Stimulated activated naive CD8-positive, alpha-beta T cell treated with anti-CD3 and anti-CD28 coated beads, Interleukin-15, Interleukin-2, amounts not matched to agents 100 ng/mL and 50 ng/mL, for 24 hours (primary cell): ENCODE measurements at regions not wholly inside any gene's neighbourhood (a gene's known extent, or its start where the extent isn't known, plus 50 kb on each side); places are given as distances from the start of the nearest gene placed in this dataset.

ENCODE experiments used
- H3K27ac Mint-ChIP-seq: one replicate; pipeline ENCODE4 v1.8.0; 2021; ENCODE audit warnings: mild to moderate bottlenecking, mixed read lengths
- H3K27me3 Mint-ChIP-seq: one replicate; pipeline ENCODE4 v1.8.0; 2021; ENCODE audit warnings: mixed read lengths
- H3K36me3 Mint-ChIP-seq: one replicate; pipeline ENCODE4 v1.8.0; 2021; ENCODE audit warnings: low read depth, mixed read lengths
- H3K4me1 Mint-ChIP-seq: one replicate; pipeline ENCODE4 v1.8.0; 2021; ENCODE audit warnings: low read depth, mixed read lengths
- H3K4me3 Mint-ChIP-seq: one replicate; pipeline ENCODE4 v1.8.0; 2021; ENCODE audit warnings: mild to moderate bottlenecking, mixed read lengths
- H3K9me3 Mint-ChIP-seq: one replicate; pipeline ENCODE4 v1.8.0; 2021; ENCODE audit warnings: mixed read lengths

- no peak overlapping the region for H3K4me3 Mint-ChIP-seq
- no peaks in the 10 kb centered on the region for H3K27me3 Mint-ChIP-seq
- H3K9me3 Mint-ChIP-seq, result peaks cover 6% of the 10 kb centered on the region
- H3K36me3 Mint-ChIP-seq, result peaks cover 67% of the 10 kb centered on the region
- peaks cover 13% of the 10 kb centered on the region for H3K4me1 Mint-ChIP-seq
- no peak overlapping the region for H3K27ac Mint-ChIP-seq
Observed at GRCh38 chr1:239708622-239709021, 322.3 kb downstream of the CHRM3 start.

- no peak overlapping the region for H3K27ac Mint-ChIP-seq
- H3K9me3 Mint-ChIP-seq, result no peaks in the 10 kb centered on the region
- H3K36me3 Mint-ChIP-seq, result peaks cover 42% of the 10 kb centered on the region
- peaks cover 13% of the 10 kb centered on the region for H3K4me1 Mint-ChIP-seq
- H3K27me3 Mint-ChIP-seq, result no peaks in the 10 kb centered on the region
- H3K4me3 Mint-ChIP-seq, result no peak overlapping the region
Observed at GRCh38 chr1:239711768-239712167, 325.4 kb downstream of the CHRM3 start.

GRCh38 chr1:239717097-239717917 is 330.9 kb downstream of the CHRM3 start:
- Mint-ChIP-seq H3K27ac (peak overlapping the region; percentile 97), H3K27me3 (no peaks in the 10 kb centered on the region), H3K4me1 (peaks cover 29% of the 10 kb centered on the region), H3K4me3 (no peak overlapping the region), H3K36me3 (peaks cover 10% of the 10 kb centered on the region), H3K9me3 (no peaks in the 10 kb centered on the region)

- Mint-ChIP-seq H3K4me3 (no peak overlapping the region), H3K4me1 (peaks cover 35% of the 10 kb centered on the region), H3K9me3 (no peaks in the 10 kb centered on the region), H3K27ac (peak overlapping the region; percentile 97), H3K27me3 (no peaks in the 10 kb centered on the region), H3K36me3 (peaks cover 9% of the 10 kb centered on the region)
Observed at GRCh38 chr1:239717918-239718184, 331.5 kb downstream of the CHRM3 start.

- Mint-ChIP-seq H3K36me3 (peaks cover 1% of the 10 kb centered on the region), H3K27me3 (no peaks in the 10 kb centered on the region), H3K9me3 (no peaks in the 10 kb centered on the region), H3K4me1 (peaks cover 40% of the 10 kb centered on the region), H3K27ac (peak overlapping the region; percentile 97), H3K4me3 (no peak overlapping the region)
Observed at GRCh38 chr1:239718571-239718970, 332.2 kb downstream of the CHRM3 start.

- H3K36me3 Mint-ChIP-seq, result no peaks in the 10 kb centered on the region
- no peak overlapping the region for H3K4me3 Mint-ChIP-seq
- peak overlapping the region; percentile 97 for H3K27ac Mint-ChIP-seq
- H3K27me3 Mint-ChIP-seq, result no peaks in the 10 kb centered on the region
- no peaks in the 10 kb centered on the region for H3K9me3 Mint-ChIP-seq
- H3K4me1 Mint-ChIP-seq, result peaks cover 46% of the 10 kb centered on the region
Observed at GRCh38 chr1:239718997-239719628, 332.7 kb downstream of the CHRM3 start.

- H3K27me3 Mint-ChIP-seq, result no peaks in the 10 kb centered on the region
- no peak overlapping the region for H3K4me3 Mint-ChIP-seq
- no peaks in the 10 kb centered on the region for H3K36me3 Mint-ChIP-seq
- H3K4me1 Mint-ChIP-seq, result peaks cover 52% of the 10 kb centered on the region
- H3K9me3 Mint-ChIP-seq, result no peaks in the 10 kb centered on the region
- H3K27ac Mint-ChIP-seq, result peak overlapping the region; percentile 97
Observed at GRCh38 chr1:239719642-239720258, 333.4 kb downstream of the CHRM3 start.

GRCh38 chr1:239722035-239722434 is 335.7 kb downstream of the CHRM3 start:
- Mint-ChIP-seq H3K27me3 (no peaks in the 10 kb centered on the region), H3K36me3 (no peaks in the 10 kb centered on the region), H3K9me3 (no peaks in the 10 kb centered on the region), H3K4me1 (peaks cover 54% of the 10 kb centered on the region), H3K27ac (peak overlapping the region; percentile 84), H3K4me3 (no peak overlapping the region)

GRCh38 chr1:239723776-239724367 is 337.5 kb downstream of the CHRM3 start:
- H3K4me1 Mint-ChIP-seq, result peaks cover 48% of the 10 kb centered on the region
- no peak overlapping the region for H3K27ac Mint-ChIP-seq
- no peaks in the 10 kb centered on the region for H3K27me3 Mint-ChIP-seq
- H3K9me3 Mint-ChIP-seq, result no peaks in the 10 kb centered on the region
- H3K4me3 Mint-ChIP-seq, result peak overlapping the region; percentile 12
- H3K36me3 Mint-ChIP-seq, result peaks cover 7% of the 10 kb centered on the region

GRCh38 chr1:239725371-239725770 is 339.0 kb downstream of the CHRM3 start:
- no peaks in the 10 kb centered on the region for H3K9me3 Mint-ChIP-seq
- H3K27ac Mint-ChIP-seq, result no peak overlapping the region
- H3K36me3 Mint-ChIP-seq, result peaks cover 7% of the 10 kb centered on the region
- peaks cover 39% of the 10 kb centered on the region for H3K4me1 Mint-ChIP-seq
- H3K4me3 Mint-ChIP-seq, result no peak overlapping the region
- H3K27me3 Mint-ChIP-seq, result no peaks in the 10 kb centered on the region

GRCh38 chr1:239725933-239726332 is 339.6 kb downstream of the CHRM3 start:
- H3K4me1 Mint-ChIP-seq, result peaks cover 38% of the 10 kb centered on the region

GRCh38 chr1:239730378-239730777 is 344.0 kb downstream of the CHRM3 start:
- Mint-ChIP-seq H3K4me3 (no peak overlapping the region), H3K27ac (no peak overlapping the region), H3K4me1 (peaks cover 7% of the 10 kb centered on the region), H3K36me3 (peaks cover 7% of the 10 kb centered on the region), H3K27me3 (no peaks in the 10 kb centered on the region), H3K9me3 (no peaks in the 10 kb centered on the region)

More at GRCh38 chr1:239725933-239726332, 339.6 kb downstream of the CHRM3 start:
- Mint-ChIP-seq H3K4me3 (no peak overlapping the region), H3K27me3 (no peaks in the 10 kb centered on the region), H3K9me3 (no peaks in the 10 kb centered on the region), H3K27ac (no peak overlapping the region), H3K36me3 (peaks cover 7% of the 10 kb centered on the region)

GRCh38 chr1:239731082-239731748 is 344.8 kb downstream of the CHRM3 start:
- no peak overlapping the region for H3K27ac Mint-ChIP-seq
- H3K9me3 Mint-ChIP-seq, result no peaks in the 10 kb centered on the region
- H3K27me3 Mint-ChIP-seq, result no peaks in the 10 kb centered on the region
- H3K36me3 Mint-ChIP-seq, result peaks cover 7% of the 10 kb centered on the region
- peaks cover 7% of the 10 kb centered on the region for H3K4me1 Mint-ChIP-seq
- H3K4me3 Mint-ChIP-seq, result no peak overlapping the region

GRCh38 chr1:239732770-239733169 is 346.4 kb downstream of the CHRM3 start:
- no peak overlapping the region for H3K27ac Mint-ChIP-seq
- no peaks in the 10 kb centered on the region for H3K9me3 Mint-ChIP-seq
- no peaks in the 10 kb centered on the region for H3K27me3 Mint-ChIP-seq
- peaks cover 7% of the 10 kb centered on the region for H3K36me3 Mint-ChIP-seq
- no peak overlapping the region for H3K4me3 Mint-ChIP-seq
- peaks cover 7% of the 10 kb centered on the region for H3K4me1 Mint-ChIP-seq

- Mint-ChIP-seq H3K9me3 (no peaks in the 10 kb centered on the region), H3K4me3 (no peak overlapping the region), H3K27ac (no peak overlapping the region), H3K36me3 (no peaks in the 10 kb centered on the region), H3K27me3 (no peaks in the 10 kb centered on the region), H3K4me1 (peaks cover 7% of the 10 kb centered on the region)
Observed at GRCh38 chr1:239733995-239734394, 347.6 kb downstream of the CHRM3 start.
